ENCODE measurements at regions not wholly inside any gene's neighbourhood (a gene's known extent, or its start where the extent isn't known, plus 50 kb on each side); places are given as distances from the start of the nearest gene placed in this dataset.
A peak's percentile ranks its signal among the peaks of the same experiment; 100 is the strongest.
"Not testable (repeated sequence)": the region's sequence is repeated elsewhere in the genome, so short reads cannot be mapped to it uniquely, and the experiment has no call there.

GRCh38 chr10:133785846-133786602 lies 159.4 kb upstream of the FRG2B start:
- peak; percentile 0 for DNase-seq (ENCODE audit: low spot score)

- not testable (repeated sequence) for DNase-seq (ENCODE audit: low spot score)
Observed at GRCh38 chr10:133785178-133785577, 158.6 kb upstream of the FRG2B start.

GRCh38 chr10:133765308-133765707 lies 138.7 kb upstream of the FRG2B start:
- DNase-seq (ENCODE audit: low spot score) = not testable (repeated sequence)

DNA sequence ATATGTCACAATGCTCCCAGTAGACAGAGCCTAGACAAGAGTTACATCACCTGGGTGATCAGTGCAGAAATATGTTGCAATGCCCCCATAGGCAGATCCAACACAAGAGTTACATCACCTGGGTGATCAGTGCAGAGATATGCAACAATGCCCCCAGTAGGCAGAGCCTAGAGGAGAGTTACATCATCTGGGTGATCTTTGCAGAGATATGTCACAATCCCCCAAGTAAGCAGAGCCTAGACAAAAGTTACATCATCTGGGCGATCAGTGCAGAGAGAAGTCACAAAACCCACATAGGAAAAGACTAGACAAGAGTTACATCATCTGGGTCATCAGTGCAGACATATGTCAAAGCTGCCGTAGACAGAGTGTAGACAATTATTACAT lies 138.2 kb upstream of the FRG2B start:
- not testable (repeated sequence) for DNase-seq (ENCODE audit: low spot score)

- peak; percentile 0 for DNase-seq (ENCODE audit: low spot score)
Observed at GRCh38 chr10:133763875-133764822, 137.6 kb upstream of the FRG2B start.

DNA sequence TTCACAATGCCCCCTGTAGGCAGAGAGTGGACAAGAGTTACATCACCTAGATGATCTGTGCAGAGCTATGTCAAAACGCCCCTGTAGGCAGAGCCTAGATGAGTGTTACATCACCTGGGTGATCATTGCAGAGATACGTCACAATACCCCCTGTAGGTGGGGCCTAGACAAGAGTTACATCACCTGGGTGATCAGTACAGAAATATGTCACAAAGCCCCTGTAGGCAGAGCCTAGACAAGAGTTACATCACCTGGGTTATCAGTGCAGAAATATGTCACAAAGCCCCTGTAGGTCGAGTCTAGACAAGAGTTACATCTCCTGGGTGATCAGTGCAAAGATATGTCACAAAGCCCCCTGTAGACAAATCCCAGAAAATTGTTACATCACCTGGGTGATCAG lies 136.6 kb upstream of the FRG2B start:
- DNase-seq (ENCODE audit: low spot score) = not testable (repeated sequence)

GRCh38 chr10:133753545-133753944 lies 127.0 kb upstream of the FRG2B start:
- not testable (repeated sequence) for DNase-seq (ENCODE audit: low spot score)

All from umbilical cord (tissue), 1 donor.